HCT116 (cell line): ENCODE measurements at regions not wholly inside any gene's neighbourhood (a gene's known extent, or its start where the extent isn't known, plus 50 kb on each side); places are given as distances from the start of the nearest gene placed in this dataset.
"Not testable (repeated sequence)": the region's sequence is repeated elsewhere in the genome, so short reads cannot be mapped to it uniquely, and the experiment has no call there.

Experiments
- ATAC-seq: fragments of 200-7000 bp; cut with Tn5 transposase; 2 replicates; pipeline ENCODE4 v1.9.1; 2020; ENCODE audit warnings: mild to moderate bottlenecking, moderate library complexity
- BruUV-seq: library from RNA; stranded (reverse); fragments of 400-500 nt; replicated peaks from 2 replicates; lab custom pipeline; 2021; lab: Mats Ljungman, UMichigan
- CTCF ChIA-PET: fragments of 300-600 bp; sonication (Branson Sonifier 250); formaldehyde crosslinking; loops from one replicate; lab custom pipeline; 2021; ENCODE audit warnings: antibody characterized with exemption; lab: Charles Lee
- POLR2A ChIA-PET: fragments of 300-600, 350-600 bp; sonication (Branson Sonifier 250); formaldehyde crosslinking; loops from one replicate; lab custom pipeline; 2021; ENCODE audit warnings: antibody characterized with exemption; lab: Charles Lee
- RAD21 ChIA-PET, 2 experiments: fragments of 300-600 bp; sonication (Branson Sonifier 250); formaldehyde crosslinking; loops; one replicate each; lab custom pipeline; 2023; ENCODE audit warnings: low total read pairs in 2 of 2; ENCODE audit not compliant: uncharacterized antibody in 2 of 2, unreplicated experiment in 2 of 2, low non-redundant PET in 1 of 2; lab: Charles Lee
- DNase-seq: peaks from one replicate; pipeline ENCODE4 v3.0.0-alpha.2; 2010; ENCODE audit warnings: low read depth, low spot score
- H2AFZ ChIP-seq: fragments of 200-600 bp; shearing (Covaris generic), sonication (generic); 2 replicates; pipeline ENCODE4 v1.6.1; 2017; ENCODE audit warnings: low read depth, mixed run types, mixed read lengths, antibody characterized with exemption, low read length; ENCODE audit not compliant: poor library complexity, severe bottlenecking
- H3K27ac ChIP-seq: 2 replicates; pipeline ENCODE4 v1.5.1; 2012; ENCODE audit warnings: low read depth, low read length
- H3K27me3 ChIP-seq: fragments of 200-600 bp; sonication (generic); 2 replicates; pipeline ENCODE4 v1.6.1; 2016; ENCODE audit warnings: mixed run types, low read length, mixed read lengths; ENCODE audit not compliant: insufficient read depth
- H3K36me3 ChIP-seq, 2 experiments: fragments of 200-500 bp in 1 of 2; fragments of 200-600 bp in 1 of 2; sonication (Bioruptor generic) in 1 of 2; sonication (generic) in 1 of 2; 2 replicates each; pipeline versions ENCODE4 v1.5.1 to v1.6.1; 2014 to 2016; ENCODE audit warnings: low read length in 2 of 2, inconsistent platforms in 1 of 2, mixed read lengths in 1 of 2, mixed run types in 1 of 2; ENCODE audit not compliant: insufficient read depth in 2 of 2, control insufficient read depth in 1 of 2
- H3K4me1 ChIP-seq, 2 experiments: fragments of 200-600 bp in 1 of 2; sonication (generic) in 1 of 2; 2 replicates each; pipeline versions ENCODE4 v1.5.1 to v1.6.1; 2012 to 2017; ENCODE audit warnings: low read length in 2 of 2, inconsistent platforms in 1 of 2, mild to moderate bottlenecking in 1 of 2, mixed read lengths in 1 of 2, mixed run types in 1 of 2, moderate library complexity in 1 of 2; ENCODE audit not compliant: insufficient read depth in 2 of 2, control insufficient read depth in 1 of 2
- H3K4me2 ChIP-seq: fragments of 200-600 bp; sonication (generic); 2 replicates; pipeline ENCODE4 v1.6.1; 2017; ENCODE audit warnings: mixed run types, low read length, mixed read lengths
- H3K4me3 ChIP-seq, 2 experiments: fragments of 200-600 bp in 1 of 2; sonication (generic) in 1 of 2; replicated peaks in 1 of 2; 2 replicates each; pipeline ENCODE4 v1.5.1; 2011 to 2016; ENCODE audit warnings: low read length in 2 of 2, control low read depth in 1 of 2, low read depth in 1 of 2, mild to moderate bottlenecking in 1 of 2, mixed read lengths in 1 of 2, mixed run types in 1 of 2
- H3K79me2 ChIP-seq: fragments of 200-600 bp; sonication (generic); 2 replicates; pipeline ENCODE4 v1.6.1; 2017; ENCODE audit warnings: mild to moderate bottlenecking, mixed run types, low read length, moderate library complexity, mixed read lengths; ENCODE audit not compliant: insufficient read depth
- H3K9ac ChIP-seq: fragments of 200-600 bp; sonication (generic); 2 replicates; pipeline ENCODE4 v1.6.1; 2016; ENCODE audit warnings: low read length, mixed read lengths
- H3K9me2 ChIP-seq: fragments of 200-600 bp; sonication (generic), shearing (Covaris generic); 2 replicates; pipeline ENCODE4 v1.6.1; 2017; ENCODE audit warnings: mixed run types, mild to moderate bottlenecking, moderate library complexity; ENCODE audit not compliant: insufficient read depth
- H3K9me3 ChIP-seq, 2 experiments: fragments of 200-500 bp in 1 of 2; fragments of 200-600 bp in 1 of 2; sonication (Bioruptor generic) in 1 of 2; sonication (generic) in 1 of 2; 2 replicates each; pipeline ENCODE4 v1.6.1; 2014 to 2017; ENCODE audit warnings: low read length in 2 of 2, mixed read lengths in 2 of 2, inconsistent platforms in 1 of 2, low read depth in 1 of 2, mild to moderate bottlenecking in 1 of 2, mixed run types in 1 of 2, moderate library complexity in 1 of 2; ENCODE audit not compliant: control insufficient read depth in 1 of 2, insufficient read depth in 1 of 2
- H4K20me1 ChIP-seq: fragments of 200-600 bp; sonication (generic), shearing (Covaris generic); 2 replicates; pipeline ENCODE4 v1.6.1; 2017; ENCODE audit warnings: mixed run types, mild to moderate bottlenecking, moderate library complexity; ENCODE audit not compliant: insufficient read depth
- ATF3 ChIP-seq: IDR thresholded peaks from 2 replicates; pipeline ENCODE4 v1.6.1; 2012
- CBX3 ChIP-seq: IDR thresholded peaks from 2 replicates; pipeline ENCODE4 v1.6.1; 2012; ENCODE audit warnings: low read depth
- CEBPB ChIP-seq: IDR thresholded peaks from 2 replicates; pipeline ENCODE4 v1.6.1; 2012; ENCODE audit warnings: low read depth
- CTCF ChIP-seq, 3 experiments: fragments of 200-600 bp in 1 of 3; sonication (generic) in 1 of 3; IDR thresholded peaks in 2 of 3; conservative IDR thresholded peaks in 1 of 3; 2 replicates each; pipeline ENCODE4 v1.5.1; 2012 to 2017; ENCODE audit warnings: low read depth in 2 of 3, low read length in 2 of 3, antibody characterized with exemption in 1 of 3, borderline replicate concordance in 1 of 3, control low read depth in 1 of 3, mild to moderate bottlenecking in 1 of 3, mixed read lengths in 1 of 3, mixed run types in 1 of 3, moderate library complexity in 1 of 3; ENCODE audit not compliant: insufficient read depth in 1 of 3
- ELF1 ChIP-seq: IDR thresholded peaks from 2 replicates; pipeline ENCODE4 v1.6.1; 2012; ENCODE audit warnings: low read depth, borderline replicate concordance
- EZH2phosphoT487 ChIP-seq: fragments of 200-600 bp; IDR thresholded peaks from 2 replicates; pipeline ENCODE4 v1.6.1; 2018; ENCODE audit warnings: antibody characterized with exemption, borderline replicate concordance
- POLR2A ChIP-seq: IDR thresholded peaks from 2 replicates; pipeline ENCODE4 v1.7.0; 2011; ENCODE audit warnings: borderline replicate concordance; ENCODE audit not compliant: insufficient read depth, insufficient read length; ENCODE audit errors: extremely low read depth
- RAD21 ChIP-seq: IDR thresholded peaks from 2 replicates; pipeline ENCODE4 v1.6.1; 2012; ENCODE audit warnings: low read depth, mild to moderate bottlenecking
- SP1 ChIP-seq: IDR thresholded peaks from 2 replicates; pipeline ENCODE4 v1.6.1; 2012; ENCODE audit warnings: low read depth
- TCF7L2 ChIP-seq: IDR thresholded peaks from 2 replicates; pipeline ENCODE4 v1.7.0; 2011; ENCODE audit warnings: borderline replicate concordance, inconsistent platforms; ENCODE audit not compliant: insufficient read depth, insufficient read length; ENCODE audit errors: extremely low read depth
- YY1 ChIP-seq: IDR thresholded peaks from 2 replicates; pipeline ENCODE4 v1.6.1; 2011; ENCODE audit warnings: low read length, low read depth, moderate library complexity, mild to moderate bottlenecking; ENCODE audit not compliant: insufficient replicate concordance; ENCODE audit errors: extremely low read depth
- ZFX ChIP-seq: fragments of 450-650 bp; IDR thresholded peaks from 2 replicates; pipeline ENCODE4 v1.6.1; 2017
- intact Hi-C: fragments of 100-400 bp; cut with micrococcal nuclease; formaldehyde crosslinking; loops from 2 replicates; pipeline ENCODE4 v1.10.0; 2022

DNA sequence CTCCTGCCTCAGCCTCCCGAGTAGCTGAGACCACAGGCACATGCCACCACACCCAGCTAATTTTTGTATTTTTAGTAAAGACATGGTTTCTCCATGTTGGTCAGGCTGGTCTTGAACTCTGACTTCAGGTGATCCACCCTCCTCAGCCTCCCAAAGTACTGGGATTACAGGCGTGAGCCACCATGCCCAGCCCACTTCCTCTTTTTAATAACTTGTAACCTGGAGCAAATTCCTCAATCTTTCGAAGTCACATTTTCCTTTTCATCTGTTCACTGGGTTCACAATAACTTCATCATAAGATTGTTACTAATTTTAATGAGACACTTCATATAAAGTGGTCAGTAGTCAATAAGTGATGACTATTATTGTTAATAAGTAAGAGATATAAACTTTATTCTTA, 193.3 kb upstream of the FERD3L start:
- H3K4me1 ChIP-seq, H3K79me2 ChIP-seq, H4K20me1 ChIP-seq, H3K36me3 ChIP-seq, H3K4me3 ChIP-seq, BruUV-seq, H3K27me3 ChIP-seq, RAD21 ChIA-PET, H2AFZ ChIP-seq, H3K9me3 ChIP-seq, CTCF ChIA-PET, H3K9ac ChIP-seq, H3K27ac ChIP-seq, ATAC-seq, H3K4me2 ChIP-seq, intact Hi-C loops, POLR2A ChIA-PET, DNase-seq, H3K9me2 ChIP-seq: not testable (repeated sequence)

DNA sequence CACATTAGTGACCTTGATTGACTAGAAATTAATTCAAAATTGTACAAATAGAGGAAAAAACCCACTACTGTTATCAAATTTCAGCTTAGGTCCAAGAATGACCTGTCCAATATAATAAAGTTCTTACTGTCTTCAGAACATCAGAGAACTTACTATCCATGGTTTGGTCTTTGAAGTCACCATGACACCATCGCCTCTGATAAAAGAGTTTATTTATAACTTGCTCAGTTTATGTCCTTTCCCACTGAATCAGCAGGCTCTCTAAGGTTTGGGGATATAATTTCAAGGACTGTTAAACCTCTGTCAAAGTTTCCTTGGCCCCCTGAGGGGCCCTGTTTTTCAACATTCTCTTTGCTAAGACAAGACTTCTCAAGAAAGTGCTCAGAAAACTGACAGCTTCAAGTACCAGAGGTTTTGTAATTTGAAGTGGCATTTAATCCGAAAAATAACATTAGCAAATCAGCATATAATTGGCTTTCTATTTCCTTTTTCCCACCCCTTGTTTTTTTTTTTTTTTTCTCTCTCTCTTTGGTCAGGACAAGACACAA, 191.7 kb upstream of the FERD3L start:
- CTCF ChIA-PET = no interaction called here
- POLR2A ChIA-PET = no interaction called here
- DNase-seq = no peak

More for the DNA sequence above, 191.7 kb upstream of the FERD3L start:
- TF ChIP-seq RAD21 (no peak), ATF3 (no peak), SP1 (no peak), TCF7L2 (no peak), ELF1 (no peak), EZH2phosphoT487 (no peak), YY1 (no peak), CTCF (IDR thresholded peaks at IDR 0.05 in 2 of 3, conservative IDR thresholded peaks at IDR 0.05 in 1 of 3; ENCODE audit: borderline replicate concordance in 1 of 3, insufficient read depth in 1 of 3, low read depth in 2 of 3, low read length in 2 of 3) (no peak), CBX3 (no peak), CEBPB (no peak), POLR2A (no peak), ZFX (no peak)
- Histone ChIP-seq H3K4me1 (no peaks in the 10 kb centered on the region), H3K27me3 (no peaks in the 10 kb centered on the region), H3K4me2 (no peak overlapping the region), H3K79me2 (no peaks in the 10 kb centered on the region), H3K9ac (no peak overlapping the region), H4K20me1 (no peaks in the 10 kb centered on the region), H3K27ac (no peak overlapping the region), H2AFZ (no peak overlapping the region), H3K36me3 (no peaks in the 10 kb centered on the region), H3K4me3 (no peak overlapping the region), H3K9me3 (no peaks in the 10 kb centered on the region), H3K9me2 (no peaks in the 10 kb centered on the region)
- intact Hi-C loops = no loop called here
- no TSS peak for BruUV-seq
- no peak for ATAC-seq
- RAD21 ChIA-PET = no interaction called here
